GM18499 (cell line): ENCODE measurements at regions not wholly inside any gene's neighbourhood (a gene's known extent, or its start where the extent isn't known, plus 50 kb on each side); places are given as distances from the start of the nearest gene placed in this dataset.
"Not testable (repeated sequence)": the region's sequence is repeated elsewhere in the genome, so short reads cannot be mapped to it uniquely, and the experiment has no call there.

Experiments used
- ATAC-seq: cut with Tn5 transposase; IDR thresholded peaks from one replicate; pipeline ENCODE4 v1.9.1; 2021; ENCODE audit warnings: moderate number of reproducible peaks; ENCODE audit not compliant: insufficient read depth, unreplicated experiment

DNA sequence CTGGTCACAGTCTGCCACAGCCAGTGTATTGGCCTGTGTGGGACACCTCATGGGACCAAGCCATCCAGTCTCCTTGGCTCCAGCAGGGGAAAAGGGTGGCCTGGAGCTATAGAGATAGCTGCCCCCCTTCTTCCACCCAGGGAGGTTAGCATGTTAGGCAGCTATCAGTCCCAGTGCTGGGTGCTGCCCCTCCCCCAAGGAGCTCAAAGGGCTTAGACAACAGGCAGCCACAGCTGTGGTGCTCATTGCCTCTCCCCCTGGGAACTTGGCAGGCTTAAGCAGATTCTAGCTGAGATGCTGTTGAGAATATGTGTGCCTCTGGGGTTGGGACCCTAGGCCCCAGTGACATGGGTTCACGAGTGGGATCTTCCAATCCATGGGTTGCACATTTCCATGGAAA lies 226.0 kb upstream of the PTGER4 start:
- ATAC-seq: no peak

- no peak for ATAC-seq
Measured at GRCh38 chr5:40452874-40453624, 226.7 kb upstream of the PTGER4 start.

DNA sequence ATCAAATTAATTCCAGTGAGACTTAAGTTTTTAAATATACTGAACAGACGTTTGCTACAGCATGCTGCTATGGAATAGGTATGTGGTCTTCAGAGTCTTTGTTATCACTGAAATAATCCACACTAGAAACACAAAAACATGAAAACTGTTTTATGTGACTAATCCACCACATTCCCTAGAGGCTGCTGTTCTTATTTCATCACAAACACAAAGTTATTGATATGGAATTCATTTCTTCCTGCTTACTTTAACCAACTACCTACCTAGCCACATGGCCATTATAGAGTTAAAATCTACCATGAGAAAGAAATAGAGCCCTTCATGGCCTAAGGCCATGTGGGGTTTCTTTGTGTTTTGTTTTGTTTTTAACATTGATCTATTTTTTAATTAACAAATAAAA lies 232.3 kb upstream of the PTGER4 start:
- ATAC-seq: no peak

GRCh38 chr5:40446910-40447309 lies 232.8 kb upstream of the PTGER4 start:
- ATAC-seq: no peak

- ATAC-seq: no peak
Measured at GRCh38 chr5:40442346-40442745, 237.4 kb upstream of the PTGER4 start.

GRCh38 chr5:40441733-40442132 lies 238.0 kb upstream of the PTGER4 start:
- ATAC-seq: no peak

DNA sequence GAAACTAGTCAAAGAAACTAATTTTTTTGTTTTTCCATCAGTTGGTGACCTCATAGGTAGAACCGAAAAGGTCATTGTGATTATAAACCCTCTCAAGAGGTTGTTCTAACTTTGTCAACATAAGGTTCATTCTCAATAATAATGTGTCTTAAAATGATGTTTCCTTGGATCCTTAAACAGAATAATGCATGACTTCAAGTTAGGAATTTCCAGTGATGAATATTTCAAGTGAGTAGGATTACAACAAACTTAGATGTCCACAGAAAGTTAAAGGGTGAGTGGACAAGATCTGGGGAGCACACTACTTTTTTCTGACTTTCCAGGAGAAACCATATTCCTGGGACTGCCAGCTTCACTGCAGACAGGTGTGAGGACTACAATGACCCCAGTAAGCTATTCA lies 239.0 kb upstream of the PTGER4 start:
- no peak for ATAC-seq

DNA sequence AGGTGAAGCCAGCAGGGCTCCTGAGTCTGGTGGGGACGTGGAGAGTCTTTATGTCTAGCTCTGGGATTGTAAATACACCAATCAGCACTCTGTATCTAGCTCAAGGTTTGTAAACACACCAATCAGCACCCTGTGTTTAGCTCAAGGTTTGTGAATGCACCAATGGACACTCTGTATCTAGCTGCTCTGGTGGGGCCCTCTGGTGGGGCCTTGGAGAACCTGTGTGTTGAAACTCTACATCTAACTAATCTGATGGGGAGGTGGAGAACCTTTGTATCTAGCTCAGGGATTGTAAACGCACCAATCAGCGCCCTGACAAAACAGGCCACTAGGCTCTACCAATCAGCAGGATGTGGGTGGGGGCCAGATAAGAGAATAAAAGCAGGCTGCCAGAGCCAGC lies 240.6 kb upstream of the PTGER4 start:
- not testable (repeated sequence) for ATAC-seq

- not testable (repeated sequence) for ATAC-seq
Measured at GRCh38 chr5:40438646-40439045, 241.1 kb upstream of the PTGER4 start.

DNA sequence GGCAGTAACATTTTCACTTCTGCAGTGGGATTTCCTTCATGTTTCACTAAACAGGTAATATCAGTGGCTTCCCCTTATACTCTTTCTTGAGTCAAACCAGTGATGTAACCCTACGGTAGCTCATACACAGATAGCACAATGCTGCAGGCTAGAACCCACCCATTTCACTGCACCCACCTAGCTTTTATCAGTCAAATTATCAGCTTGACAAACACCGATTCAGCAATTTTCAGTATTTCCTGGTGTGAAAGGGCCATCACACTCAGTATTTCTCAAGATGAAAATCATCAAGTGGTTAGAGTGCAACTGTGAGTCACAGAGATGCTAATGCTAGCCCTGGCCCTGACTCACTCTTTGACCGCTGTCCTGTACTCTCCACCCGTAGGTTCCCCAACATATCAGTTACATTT lies 242.3 kb upstream of the PTGER4 start:
- peak; percentile 63 for ATAC-seq

DNA sequence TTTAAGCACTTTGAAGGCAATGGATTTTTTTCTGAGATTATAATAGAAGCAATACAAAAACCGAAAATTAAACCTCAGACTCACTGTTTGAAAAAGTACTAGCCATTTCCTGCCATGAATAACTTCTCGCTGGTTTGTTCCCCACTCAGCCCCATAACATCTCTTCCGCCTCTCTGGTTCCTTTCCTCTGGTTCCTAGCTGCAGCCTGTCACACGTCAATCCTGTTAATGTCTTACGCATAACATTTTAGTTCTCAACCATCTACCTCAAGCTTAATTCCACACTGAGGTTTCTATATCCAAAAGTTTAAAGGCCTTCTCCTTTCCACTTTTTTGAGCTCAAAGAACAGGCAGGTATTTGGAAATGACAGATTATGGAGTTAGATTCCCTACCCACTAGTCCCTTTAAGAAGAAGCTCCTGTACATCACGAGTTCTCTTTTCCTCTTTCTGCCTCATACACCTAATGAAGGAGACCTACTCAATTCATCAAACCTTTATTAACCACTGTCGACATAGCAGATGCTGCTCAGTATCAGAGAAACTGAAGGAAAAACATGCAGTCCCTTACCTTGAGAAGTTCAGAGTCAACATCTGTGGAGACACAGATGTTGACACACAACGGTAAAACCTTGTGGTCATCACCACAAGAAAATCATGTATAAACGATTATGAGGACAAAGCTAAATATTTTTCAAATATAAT lies 243.0 kb upstream of the PTGER4 start:
- ATAC-seq: no peak

GRCh38 chr5:40435706-40436105 lies 244.0 kb upstream of the PTGER4 start:
- not testable (repeated sequence) for ATAC-seq

- ATAC-seq: no peak
Measured at GRCh38 chr5:40432836-40433235, 246.9 kb upstream of the PTGER4 start.

DNA sequence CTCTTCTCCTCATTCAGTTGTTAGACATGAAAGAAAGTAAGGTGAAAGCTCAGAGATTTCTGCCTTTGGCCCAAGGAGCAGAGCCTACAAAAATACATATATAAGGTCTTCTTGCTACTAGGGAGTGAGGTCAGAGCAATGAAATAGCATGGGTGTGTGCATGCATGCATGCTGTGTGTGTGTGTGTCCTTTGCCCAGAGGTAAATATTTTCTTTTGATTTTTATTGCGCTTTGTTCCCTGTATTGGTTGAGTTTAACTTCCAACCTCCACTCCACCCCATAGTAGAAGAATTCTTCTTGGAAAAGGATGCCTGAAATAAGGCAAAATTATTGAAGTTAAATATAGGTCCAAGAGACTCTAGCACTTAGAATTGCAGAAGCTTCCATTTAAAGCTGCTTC lies 248.0 kb upstream of the PTGER4 start:
- no peak for ATAC-seq

DNA sequence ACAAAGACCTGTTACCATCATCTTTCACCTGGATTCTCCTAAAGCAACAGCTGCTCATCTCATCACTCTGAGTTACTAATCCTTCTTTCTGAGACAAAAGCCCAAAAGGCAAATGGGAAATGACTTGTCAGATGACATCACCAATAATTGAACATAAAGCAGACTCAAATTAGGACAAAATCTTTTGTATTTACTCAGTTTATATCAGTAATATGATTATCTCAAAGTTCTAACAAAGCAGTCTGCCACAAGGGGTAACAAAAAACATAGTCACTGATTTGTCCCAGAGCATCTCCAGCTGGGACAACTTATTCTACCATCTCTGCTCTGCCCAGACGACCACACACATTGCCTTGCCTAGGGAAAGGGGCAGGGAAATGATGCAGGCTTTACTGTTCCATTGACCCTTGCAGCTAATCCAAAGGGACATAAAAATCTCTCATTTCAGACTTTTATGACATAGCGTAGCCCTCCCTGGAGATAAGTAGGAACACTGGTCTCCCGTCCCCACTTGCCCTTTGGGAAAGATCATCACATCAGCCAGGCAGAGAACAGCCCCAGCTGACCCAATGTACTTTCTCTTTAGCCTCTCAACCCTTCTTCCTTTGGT lies 249.5 kb upstream of the PTGER4 start:
- no peak for ATAC-seq

GRCh38 chr5:40429258-40430100 lies 250.2 kb upstream of the PTGER4 start:
- ATAC-seq: no peak

- ATAC-seq: no peak
Measured at GRCh38 chr5:40428815-40429214, 250.9 kb upstream of the PTGER4 start.

DNA sequence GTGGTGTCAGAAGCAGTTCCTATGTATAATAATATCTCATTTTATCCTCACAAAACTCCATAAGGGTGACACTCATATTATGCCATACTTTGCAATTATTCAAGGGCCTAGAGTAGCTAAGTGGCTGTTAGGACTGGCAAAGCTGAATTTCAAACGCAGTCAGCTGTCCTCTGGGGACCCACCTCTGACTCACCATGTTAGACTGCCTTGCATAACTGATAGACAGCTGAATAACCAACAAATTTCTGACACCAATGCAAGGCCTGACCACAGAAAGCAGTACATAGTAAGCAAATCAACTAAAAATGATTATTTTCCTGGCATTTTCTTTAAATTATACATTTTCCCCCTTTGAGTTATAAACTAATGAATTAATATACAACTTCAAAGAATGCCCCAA lies 251.6 kb upstream of the PTGER4 start:
- ATAC-seq: no peak

GRCh38 chr5:40417046-40417810 lies 262.5 kb upstream of the PTGER4 start:
- not testable (repeated sequence) for ATAC-seq

GRCh38 chr5:40416588-40416987 lies 263.1 kb upstream of the PTGER4 start:
- ATAC-seq: no peak
